ENCODE measurements at regions not wholly inside any gene's neighbourhood (a gene's known extent, or its start where the extent isn't known, plus 50 kb on each side); places are given as distances from the start of the nearest gene placed in this dataset.

- CTCF ChIA-PET: no interaction called here
- peaks cover 4% of the 10 kb centered on the region for H3K9me3 Mint-ChIP-seq
- no peaks in the 10 kb centered on the region for H3K27me3 Mint-ChIP-seq
- no peaks in the 10 kb centered on the region for H3K4me1 Mint-ChIP-seq (ENCODE audit: low read depth)
- no peak overlapping the region for H3K27ac Mint-ChIP-seq
- no peak overlapping the region for H3K4me3 Mint-ChIP-seq
- no peak for DNase-seq
- POLR2A ChIA-PET: no interaction called here
- intact Hi-C loops (cut with micrococcal nuclease): no loop called here
- H3K36me3 Mint-ChIP-seq: no peaks in the 10 kb centered on the region
These were observed 311.9 kb downstream of the PLOD2 start for GRCh38 chr3:145849115-145849514.

GRCh38 chr3:145854499-145854898 lies 306.5 kb downstream of the PLOD2 start:
- ChIA-PET POLR2A (no interaction called here), CTCF (no interaction called here)
- Mint-ChIP-seq H3K4me1 (ENCODE audit: low read depth) (no peaks in the 10 kb centered on the region), H3K27ac (no peak overlapping the region), H3K27me3 (no peaks in the 10 kb centered on the region), H3K4me3 (no peak overlapping the region), H3K36me3 (no peaks in the 10 kb centered on the region), H3K9me3 (no peaks in the 10 kb centered on the region)
- intact Hi-C loops (cut with micrococcal nuclease): no loop called here
- DNase-seq: no peak

GRCh38 chr3:145857956-145858355 lies 303.0 kb downstream of the PLOD2 start:
- H3K4me3 Mint-ChIP-seq: no peak overlapping the region
- no peaks in the 10 kb centered on the region for H3K9me3 Mint-ChIP-seq
- H3K27ac Mint-ChIP-seq: no peak overlapping the region
- H3K27me3 Mint-ChIP-seq: no peaks in the 10 kb centered on the region
- H3K4me1 Mint-ChIP-seq (ENCODE audit: low read depth): no peaks in the 10 kb centered on the region
- H3K36me3 Mint-ChIP-seq: no peaks in the 10 kb centered on the region
- intact Hi-C loops (cut with micrococcal nuclease): no loop called here
- CTCF ChIA-PET: interaction anchor here (0.6 kb wide), 1 partner anchor 11 kb away, joined by 3 read pairs; no protein-coding TSS in a partner anchor
- POLR2A ChIA-PET: no interaction called here
- no peak for DNase-seq

GRCh38 chr3:145864336-145864735 lies 296.6 kb downstream of the PLOD2 start:
- no peaks in the 10 kb centered on the region for H3K36me3 Mint-ChIP-seq
- peaks cover 2% of the 10 kb centered on the region for H3K9me3 Mint-ChIP-seq
- intact Hi-C loops (cut with micrococcal nuclease): no loop called here
- H3K4me1 Mint-ChIP-seq (ENCODE audit: low read depth): no peaks in the 10 kb centered on the region
- ChIA-PET CTCF (no interaction called here), POLR2A (no interaction called here)
- no peaks in the 10 kb centered on the region for H3K27me3 Mint-ChIP-seq
- H3K27ac Mint-ChIP-seq: no peak overlapping the region
- DNase-seq: no peak
- no peak overlapping the region for H3K4me3 Mint-ChIP-seq

DNA sequence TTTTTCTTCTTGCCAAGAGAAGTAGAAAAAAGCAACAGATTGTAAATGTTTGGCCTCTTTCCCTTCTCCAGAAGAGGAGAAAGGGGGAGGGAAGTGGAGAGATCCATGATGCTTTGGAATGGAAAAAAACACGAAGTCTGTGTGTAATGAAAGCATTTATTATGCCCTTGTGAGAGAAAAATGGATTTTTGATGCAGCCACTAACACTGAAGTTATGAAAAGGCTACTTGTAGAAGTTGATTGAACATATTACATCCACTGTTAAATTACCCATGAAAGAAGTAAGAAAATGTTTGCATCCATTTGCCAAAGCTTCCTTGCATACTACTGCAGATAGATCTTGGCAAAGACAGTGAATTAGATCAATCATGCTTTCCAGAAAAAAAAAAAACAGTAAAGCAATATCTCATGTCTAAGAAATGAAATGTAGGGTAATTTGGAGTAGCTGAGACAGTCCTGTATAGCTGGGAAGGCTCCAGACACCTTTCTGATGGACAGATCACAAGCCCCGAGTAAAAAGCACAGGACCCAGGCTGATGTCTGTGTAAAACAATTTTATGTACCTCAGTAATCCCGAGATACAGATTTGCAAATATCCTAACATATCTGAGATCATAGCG lies 295.5 kb downstream of the PLOD2 start:
- Mint-ChIP-seq H3K27me3 (no peaks in the 10 kb centered on the region), H3K36me3 (no peaks in the 10 kb centered on the region), H3K27ac (no peak overlapping the region), H3K4me3 (no peak overlapping the region), H3K4me1 (ENCODE audit: low read depth) (no peaks in the 10 kb centered on the region), H3K9me3 (peaks cover 2% of the 10 kb centered on the region)
- DNase-seq: no peak
- POLR2A ChIA-PET: no interaction called here
- CTCF ChIA-PET: no interaction called here
- intact Hi-C loops (cut with micrococcal nuclease): no loop called here

GRCh38 chr3:145869958-145870357 lies 291.0 kb downstream of the PLOD2 start:
- Mint-ChIP-seq H3K27ac (no peak overlapping the region), H3K9me3 (peaks cover 9% of the 10 kb centered on the region), H3K36me3 (no peaks in the 10 kb centered on the region), H3K27me3 (no peaks in the 10 kb centered on the region), H3K4me1 (ENCODE audit: low read depth) (no peaks in the 10 kb centered on the region), H3K4me3 (no peak overlapping the region)
- ChIA-PET POLR2A (no interaction called here), CTCF (no interaction called here)
- intact Hi-C loops (cut with micrococcal nuclease): no loop called here
- no peak for DNase-seq

DNA sequence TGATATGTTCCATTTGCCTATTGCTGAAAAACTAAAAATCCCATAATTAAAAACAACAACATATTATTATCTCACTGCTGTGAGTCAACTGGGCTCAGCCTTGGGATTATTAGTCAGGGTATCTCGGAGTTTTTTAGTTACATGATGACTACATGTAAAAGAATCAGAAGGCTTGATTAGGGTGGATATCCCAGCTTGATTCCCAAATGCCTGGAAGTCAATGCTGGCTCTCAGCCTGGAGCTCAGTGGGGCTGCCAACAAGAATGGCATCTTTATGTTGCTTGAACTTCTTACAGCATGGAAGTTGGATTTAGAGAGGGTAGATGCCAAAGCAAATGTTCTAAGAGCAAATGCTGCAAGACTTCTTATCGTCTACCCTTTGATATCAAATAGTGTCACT lies 278.5 kb downstream of the PLOD2 start:
- H3K4me3 Mint-ChIP-seq: no peak overlapping the region
- no peaks in the 10 kb centered on the region for H3K27me3 Mint-ChIP-seq
- ChIA-PET CTCF (no interaction called here), POLR2A (no interaction called here)
- DNase-seq: no peak
- no peaks in the 10 kb centered on the region for H3K4me1 Mint-ChIP-seq (ENCODE audit: low read depth)
- no peaks in the 10 kb centered on the region for H3K36me3 Mint-ChIP-seq
- no peak overlapping the region for H3K27ac Mint-ChIP-seq
- H3K9me3 Mint-ChIP-seq: peaks cover 2% of the 10 kb centered on the region
- intact Hi-C loops (cut with micrococcal nuclease): no loop called here

DNA sequence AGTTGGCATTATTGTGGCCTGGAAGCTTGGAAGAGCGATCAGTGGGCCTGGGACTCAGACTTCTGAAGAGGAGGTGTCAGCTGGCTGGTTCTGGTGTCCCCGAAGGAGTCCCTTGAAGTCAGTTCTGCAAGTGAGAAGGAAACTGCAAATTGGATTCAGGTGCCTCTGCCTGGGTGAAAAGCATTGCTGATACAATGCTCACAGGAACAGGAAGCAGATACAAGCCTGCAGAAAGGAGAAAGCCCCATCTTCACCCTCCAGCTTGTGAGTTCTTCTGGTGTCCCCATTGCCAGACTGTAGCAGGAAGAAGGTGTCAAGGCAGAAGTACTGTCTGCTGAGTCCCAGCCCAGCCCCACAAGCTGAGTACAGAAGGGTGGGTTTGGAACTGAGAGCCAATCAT lies 271.3 kb downstream of the PLOD2 start:
- Mint-ChIP-seq H3K27ac (no peak overlapping the region), H3K27me3 (no peaks in the 10 kb centered on the region), H3K9me3 (peaks cover 6% of the 10 kb centered on the region), H3K4me1 (ENCODE audit: low read depth) (no peaks in the 10 kb centered on the region), H3K36me3 (no peaks in the 10 kb centered on the region), H3K4me3 (no peak overlapping the region)
- CTCF ChIA-PET: no interaction called here
- POLR2A ChIA-PET: no interaction called here
- intact Hi-C loops (cut with micrococcal nuclease): no loop called here
- no peak for DNase-seq

GRCh38 chr3:145892869-145893268 lies 268.1 kb downstream of the PLOD2 start:
- Mint-ChIP-seq H3K36me3 (no peaks in the 10 kb centered on the region), H3K27ac (no peak overlapping the region), H3K9me3 (peaks cover 6% of the 10 kb centered on the region), H3K27me3 (no peaks in the 10 kb centered on the region), H3K4me1 (ENCODE audit: low read depth) (no peaks in the 10 kb centered on the region), H3K4me3 (no peak overlapping the region)
- CTCF ChIA-PET: no interaction called here
- intact Hi-C loops (cut with micrococcal nuclease): no loop called here
- DNase-seq: no peak
- POLR2A ChIA-PET: no interaction called here

GRCh38 chr3:145893331-145893730 lies 267.7 kb downstream of the PLOD2 start:
- Mint-ChIP-seq H3K4me3 (no peak overlapping the region), H3K9me3 (peaks cover 5% of the 10 kb centered on the region), H3K36me3 (no peaks in the 10 kb centered on the region), H3K27ac (no peak overlapping the region), H3K4me1 (ENCODE audit: low read depth) (no peaks in the 10 kb centered on the region), H3K27me3 (no peaks in the 10 kb centered on the region)
- DNase-seq: no peak
- CTCF ChIA-PET: no interaction called here
- intact Hi-C loops (cut with micrococcal nuclease): no loop called here
- POLR2A ChIA-PET: no interaction called here

DNA sequence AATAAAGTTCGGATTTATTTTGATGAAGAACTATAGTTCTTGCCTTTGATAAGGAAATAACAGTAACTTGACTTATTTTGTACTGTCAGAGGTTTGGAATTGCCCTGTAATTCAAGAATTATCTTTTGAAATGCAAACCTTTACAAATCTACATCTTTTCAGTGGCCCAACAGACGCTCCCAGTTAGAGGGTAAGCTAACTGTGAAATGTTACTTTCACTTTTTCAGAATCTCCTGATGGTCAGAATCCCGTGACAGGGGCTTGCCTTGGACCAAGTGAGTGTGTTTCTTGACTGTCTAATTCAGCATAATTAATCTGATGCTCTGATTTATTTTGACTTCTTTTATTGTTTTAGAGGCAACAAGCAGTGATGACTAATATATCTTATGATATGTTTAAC lies 262.5 kb downstream of the PLOD2 start:
- DNase-seq: no peak
- no peak overlapping the region for H3K27ac Mint-ChIP-seq
- H3K4me3 Mint-ChIP-seq: no peak overlapping the region
- no peaks in the 10 kb centered on the region for H3K9me3 Mint-ChIP-seq
- POLR2A ChIA-PET: no interaction called here
- CTCF ChIA-PET: no interaction called here
- intact Hi-C loops (cut with micrococcal nuclease): no loop called here
- H3K36me3 Mint-ChIP-seq: no peaks in the 10 kb centered on the region
- H3K4me1 Mint-ChIP-seq (ENCODE audit: low read depth): no peaks in the 10 kb centered on the region
- no peaks in the 10 kb centered on the region for H3K27me3 Mint-ChIP-seq

- Mint-ChIP-seq H3K9me3 (no peaks in the 10 kb centered on the region), H3K27ac (no peak overlapping the region), H3K4me1 (ENCODE audit: low read depth) (no peaks in the 10 kb centered on the region), H3K4me3 (no peak overlapping the region), H3K36me3 (no peaks in the 10 kb centered on the region), H3K27me3 (no peaks in the 10 kb centered on the region)
- intact Hi-C loops (cut with micrococcal nuclease): no loop called here
- POLR2A ChIA-PET: no interaction called here
- no peak for DNase-seq
- CTCF ChIA-PET: no interaction called here
These were observed 261.7 kb downstream of the PLOD2 start for GRCh38 chr3:145899241-145899640.

DNA sequence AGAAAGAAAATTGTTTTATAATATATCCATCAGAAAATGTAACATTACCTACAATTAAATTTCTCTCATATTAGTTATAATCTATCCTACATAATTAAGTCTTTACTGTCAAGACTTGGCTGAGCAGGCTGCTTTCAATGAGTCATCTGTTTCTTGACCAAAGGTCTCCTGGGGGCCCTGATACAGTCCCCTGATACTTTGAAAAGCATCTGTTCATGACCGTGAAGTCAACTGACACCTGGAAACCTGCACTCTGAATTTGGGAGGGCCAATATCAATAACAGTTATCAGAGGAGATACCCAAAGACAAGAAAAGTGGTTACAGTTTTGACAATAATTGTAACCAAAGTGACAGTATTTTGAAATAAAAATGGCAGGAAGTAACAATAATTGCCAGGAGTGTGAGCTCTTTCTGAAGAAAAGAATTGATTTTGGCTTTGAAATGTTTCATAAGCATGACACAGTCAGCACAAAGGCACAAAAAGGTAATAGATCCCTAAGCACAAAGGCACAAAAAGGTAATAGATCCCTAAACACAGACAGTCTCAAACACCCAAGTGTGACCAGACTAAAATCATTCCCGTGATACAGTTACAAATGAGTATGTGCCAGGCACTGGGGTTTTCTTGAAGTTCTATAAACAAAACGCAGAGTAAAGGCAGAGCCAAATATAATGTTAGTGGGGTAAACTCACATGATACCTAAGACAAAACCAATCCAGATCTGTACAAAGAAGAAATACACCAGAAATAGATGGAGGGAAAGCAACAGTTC lies 260.7 kb downstream of the PLOD2 start:
- intact Hi-C loops (cut with micrococcal nuclease): no loop called here
- Mint-ChIP-seq H3K4me1 (ENCODE audit: low read depth) (no peaks in the 10 kb centered on the region), H3K4me3 (no peak overlapping the region), H3K27ac (no peak overlapping the region), H3K27me3 (no peaks in the 10 kb centered on the region), H3K9me3 (no peaks in the 10 kb centered on the region), H3K36me3 (no peaks in the 10 kb centered on the region)
- DNase-seq: no peak
- CTCF ChIA-PET: no interaction called here
- POLR2A ChIA-PET: interaction anchor here (0.6 kb wide), 1 partner anchor 176 kb away, joined by 3 read pairs; no protein-coding TSS in a partner anchor

Data from activated CD4-positive, alpha-beta memory T cell treated with anti-CD3 and anti-CD28 coated beads for 36 hours (primary cell).